Activated naive CD8-positive, alpha-beta T cell treated with anti-CD3 and anti-CD28 coated beads for 36 hours (primary cell): ENCODE measurements at regions not wholly inside any gene's neighbourhood (a gene's known extent, or its start where the extent isn't known, plus 50 kb on each side); places are given as distances from the start of the nearest gene placed in this dataset.
"Not testable (repeated sequence)": the region's sequence is repeated elsewhere in the genome, so short reads cannot be mapped to it uniquely, and the experiment has no call there.

Experiments used
- DNase-seq: peaks from one replicate; pipeline ENCODE4 v3.0.0; 2021
- H3K27ac Mint-ChIP-seq: one replicate; pipeline ENCODE4 v1.8.0; 2022; ENCODE audit warnings: mild to moderate bottlenecking, moderate library complexity, mixed read lengths
- H3K27me3 Mint-ChIP-seq: one replicate; pipeline ENCODE4 v1.8.0; 2022; ENCODE audit warnings: mild to moderate bottlenecking, mixed read lengths
- H3K36me3 Mint-ChIP-seq: one replicate; pipeline ENCODE4 v1.8.0; 2021; ENCODE audit warnings: mild to moderate bottlenecking, mixed read lengths
- H3K4me1 Mint-ChIP-seq: one replicate; pipeline ENCODE4 v1.8.0; 2021; ENCODE audit warnings: mixed read lengths
- H3K4me3 Mint-ChIP-seq: one replicate; pipeline ENCODE4 v1.8.0; 2022; ENCODE audit warnings: mild to moderate bottlenecking, moderate library complexity, mixed read lengths
- H3K9me3 Mint-ChIP-seq: one replicate; pipeline ENCODE4 v1.8.0; 2022; ENCODE audit warnings: mixed read lengths

DNA sequence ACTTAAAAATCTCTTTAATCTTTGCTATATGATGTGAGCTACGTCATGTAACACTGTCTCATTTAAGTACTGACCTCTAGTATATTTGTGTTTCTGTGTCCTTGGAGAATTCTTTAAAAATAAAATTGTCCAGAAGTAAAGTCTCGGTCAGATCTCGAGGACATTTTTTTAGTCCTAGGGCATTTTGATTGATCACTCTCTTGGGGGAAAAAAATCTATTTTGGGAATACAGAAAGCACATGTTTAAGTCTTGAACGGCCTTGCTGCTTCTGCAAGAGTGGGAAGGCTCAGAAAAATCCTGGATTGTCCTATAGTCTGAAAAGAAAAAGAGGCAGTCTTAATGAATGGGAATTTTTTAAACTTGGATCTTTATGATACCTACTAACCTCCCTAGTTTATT lies 234.3 kb downstream of the UTRN start:
- H3K27me3 Mint-ChIP-seq, result no peaks in the 10 kb centered on the region
- DNase-seq, result no peak
- no peaks in the 10 kb centered on the region for H3K4me1 Mint-ChIP-seq
- H3K9me3 Mint-ChIP-seq, result no peaks in the 10 kb centered on the region
- no peak overlapping the region for H3K27ac Mint-ChIP-seq
- H3K36me3 Mint-ChIP-seq, result peaks cover 9% of the 10 kb centered on the region
- no peak overlapping the region for H3K4me3 Mint-ChIP-seq

GRCh38 chr6:144528743-144529425 lies 243.7 kb downstream of the UTRN start:
- Mint-ChIP-seq H3K27me3 (no peaks in the 10 kb centered on the region), H3K4me1 (peaks cover 4% of the 10 kb centered on the region), H3K27ac (no peak overlapping the region), H3K9me3 (no peaks in the 10 kb centered on the region), H3K4me3 (no peak overlapping the region), H3K36me3 (peaks cover 25% of the 10 kb centered on the region)
- no peak for DNase-seq

DNA sequence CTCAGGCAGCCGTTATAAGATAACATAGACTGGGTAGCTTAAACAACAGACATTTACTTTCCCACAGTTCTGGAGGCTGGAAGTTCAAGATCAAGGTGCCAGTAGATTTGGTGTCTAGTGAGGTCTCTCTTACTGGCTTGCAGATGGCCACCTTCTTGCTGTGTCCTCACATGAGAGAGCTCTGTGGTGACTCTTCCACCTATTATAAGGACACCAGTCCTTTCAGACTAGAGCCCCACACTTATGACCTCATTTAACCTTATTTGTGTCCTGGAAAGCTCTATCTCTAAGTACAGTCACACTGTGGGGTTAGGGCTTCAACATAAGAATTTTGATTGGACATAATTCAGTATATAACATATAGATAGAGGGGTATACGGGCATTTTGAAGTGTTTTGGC lies 245.0 kb downstream of the UTRN start:
- no peak overlapping the region for H3K27ac Mint-ChIP-seq
- H3K4me1 Mint-ChIP-seq, result peaks cover 4% of the 10 kb centered on the region
- H3K4me3 Mint-ChIP-seq, result no peak overlapping the region
- no peak for DNase-seq
- no peaks in the 10 kb centered on the region for H3K27me3 Mint-ChIP-seq
- H3K36me3 Mint-ChIP-seq, result peaks cover 23% of the 10 kb centered on the region
- H3K9me3 Mint-ChIP-seq, result no peaks in the 10 kb centered on the region

DNA sequence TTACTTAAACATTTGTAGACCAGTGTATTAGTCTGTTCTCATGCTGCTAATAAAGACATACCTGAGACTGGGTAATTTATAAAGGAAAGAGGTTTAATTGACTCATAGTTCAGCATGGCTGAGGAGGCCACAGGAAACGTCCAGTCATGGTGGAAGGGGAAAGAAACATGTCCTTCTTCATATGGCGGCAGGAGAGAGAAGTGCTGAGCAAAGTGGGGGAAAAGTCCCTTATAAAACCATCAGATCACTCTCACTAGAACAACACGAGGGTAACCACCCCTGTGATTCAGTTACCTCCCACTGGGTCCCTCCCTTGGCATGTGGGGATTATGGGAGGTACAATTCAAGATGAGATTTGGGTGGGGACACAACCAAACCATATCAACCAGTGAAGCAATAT lies 247.1 kb downstream of the UTRN start:
- not testable (repeated sequence) for H3K4me3 Mint-ChIP-seq, H3K27me3 Mint-ChIP-seq, DNase-seq, H3K4me1 Mint-ChIP-seq, H3K9me3 Mint-ChIP-seq, H3K27ac Mint-ChIP-seq
- H3K36me3 Mint-ChIP-seq, result peaks cover 19% of the 10 kb centered on the region

DNA sequence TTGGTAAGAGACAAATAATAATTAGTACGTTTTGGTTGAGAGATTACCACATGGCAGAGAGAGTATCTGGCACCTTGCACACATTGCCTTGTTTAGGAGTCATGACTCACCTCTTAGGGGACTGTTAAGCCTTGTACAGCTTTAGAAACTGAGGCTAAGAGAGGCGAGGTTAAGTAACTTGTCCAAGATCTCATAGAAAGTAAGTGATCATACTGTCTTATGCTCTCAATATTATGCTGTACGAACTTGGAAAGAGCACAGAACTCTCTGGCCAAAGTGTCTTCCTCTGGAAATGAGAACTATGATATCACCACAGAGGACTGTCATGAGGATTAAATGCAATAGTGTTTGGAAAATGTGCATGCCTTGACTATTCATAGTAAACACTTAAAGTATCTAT lies 249.0 kb downstream of the UTRN start:
- Mint-ChIP-seq H3K9me3 (no peaks in the 10 kb centered on the region), H3K27me3 (no peaks in the 10 kb centered on the region), H3K4me3 (no peak overlapping the region), H3K4me1 (peaks cover 2% of the 10 kb centered on the region), H3K36me3 (peaks cover 19% of the 10 kb centered on the region), H3K27ac (no peak overlapping the region)
- DNase-seq, result no peak

GRCh38 chr6:144535630-144536029 lies 250.5 kb downstream of the UTRN start:
- Mint-ChIP-seq H3K36me3 (peaks cover 21% of the 10 kb centered on the region), H3K27me3 (no peaks in the 10 kb centered on the region)

GRCh38 chr6:144536079-144536478 lies 250.9 kb downstream of the UTRN start:
- Mint-ChIP-seq H3K36me3 (peaks cover 23% of the 10 kb centered on the region), H3K9me3 (no peaks in the 10 kb centered on the region), H3K4me3 (no peak overlapping the region), H3K27me3 (no peaks in the 10 kb centered on the region), H3K4me1 (no peaks in the 10 kb centered on the region), H3K27ac (no peak overlapping the region)
- DNase-seq, result no peak

More at GRCh38 chr6:144535630-144536029, 250.5 kb downstream of the UTRN start:
- H3K27ac Mint-ChIP-seq, result no peak overlapping the region
- H3K9me3 Mint-ChIP-seq, result no peaks in the 10 kb centered on the region
- H3K4me1 Mint-ChIP-seq, result no peaks in the 10 kb centered on the region
- no peak overlapping the region for H3K4me3 Mint-ChIP-seq
- DNase-seq, result no peak

GRCh38 chr6:144543006-144543871 lies 258.1 kb downstream of the UTRN start:
- H3K27ac Mint-ChIP-seq, result no peak overlapping the region
- no peak for DNase-seq
- no peak overlapping the region for H3K4me3 Mint-ChIP-seq
- no peaks in the 10 kb centered on the region for H3K27me3 Mint-ChIP-seq
- peaks cover 4% of the 10 kb centered on the region for H3K4me1 Mint-ChIP-seq
- H3K9me3 Mint-ChIP-seq, result no peaks in the 10 kb centered on the region
- peaks cover 22% of the 10 kb centered on the region for H3K36me3 Mint-ChIP-seq

- Mint-ChIP-seq H3K9me3 (no peaks in the 10 kb centered on the region), H3K4me1 (peaks cover 4% of the 10 kb centered on the region), H3K36me3 (peaks cover 23% of the 10 kb centered on the region), H3K27me3 (no peaks in the 10 kb centered on the region), H3K4me3 (no peak overlapping the region), H3K27ac (no peak overlapping the region)
- DNase-seq, result no peak
Measured at GRCh38 chr6:144544266-144544830, 259.2 kb downstream of the UTRN start.

GRCh38 chr6:144546807-144547206 lies 261.7 kb downstream of the UTRN start:
- no peak overlapping the region for H3K27ac Mint-ChIP-seq
- no peaks in the 10 kb centered on the region for H3K27me3 Mint-ChIP-seq
- H3K9me3 Mint-ChIP-seq, result no peaks in the 10 kb centered on the region
- peaks cover 20% of the 10 kb centered on the region for H3K36me3 Mint-ChIP-seq
- H3K4me1 Mint-ChIP-seq, result peaks cover 4% of the 10 kb centered on the region
- no peak overlapping the region for H3K4me3 Mint-ChIP-seq
- DNase-seq, result no peak

DNA sequence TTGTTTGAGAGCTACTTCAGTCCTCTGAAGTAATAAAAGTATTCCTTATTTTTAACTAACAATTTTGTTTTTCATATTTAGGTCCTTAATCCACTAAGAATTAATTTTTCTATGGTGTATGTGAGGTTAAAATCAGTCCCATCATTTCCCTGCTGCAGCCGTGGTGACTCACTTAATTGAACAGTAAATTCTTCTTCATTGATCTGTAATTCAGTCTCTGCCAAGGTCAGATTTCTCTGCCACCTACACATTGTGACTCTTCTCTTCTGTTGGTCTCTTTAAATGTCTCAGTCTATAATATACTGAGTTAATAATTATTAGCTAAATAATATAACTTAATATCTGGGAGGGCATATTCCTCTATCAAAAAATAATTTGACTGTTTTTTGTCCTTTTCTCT lies 262.3 kb downstream of the UTRN start:
- DNase-seq, result no peak
- Mint-ChIP-seq H3K4me1 (peaks cover 4% of the 10 kb centered on the region), H3K36me3 (peaks cover 16% of the 10 kb centered on the region), H3K27me3 (no peaks in the 10 kb centered on the region), H3K27ac (no peak overlapping the region), H3K4me3 (no peak overlapping the region), H3K9me3 (no peaks in the 10 kb centered on the region)

DNA sequence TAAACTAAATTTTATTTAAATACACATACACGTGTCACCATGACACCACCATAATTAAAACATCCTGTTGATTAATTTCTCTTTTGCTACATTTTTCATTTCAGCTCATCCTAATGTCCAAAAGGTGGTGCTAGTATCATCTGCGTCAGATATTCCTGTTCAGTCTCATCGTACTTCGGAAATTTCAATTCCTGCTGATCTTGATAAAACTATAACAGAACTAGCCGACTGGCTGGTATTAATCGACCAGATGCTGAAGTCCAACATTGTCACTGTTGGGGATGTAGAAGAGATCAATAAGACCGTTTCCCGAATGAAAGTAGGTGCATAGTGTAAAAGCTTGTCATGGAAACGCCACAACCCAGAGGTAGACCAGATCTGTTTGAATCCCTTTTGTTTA lies 263.4 kb downstream of the UTRN start:
- no peak for DNase-seq
- Mint-ChIP-seq H3K36me3 (peaks cover 15% of the 10 kb centered on the region), H3K27me3 (no peaks in the 10 kb centered on the region), H3K4me1 (peaks cover 4% of the 10 kb centered on the region), H3K27ac (no peak overlapping the region), H3K9me3 (no peaks in the 10 kb centered on the region), H3K4me3 (no peak overlapping the region)

- H3K4me1 Mint-ChIP-seq, result no peaks in the 10 kb centered on the region
- DNase-seq, result no peak
- H3K9me3 Mint-ChIP-seq, result no peaks in the 10 kb centered on the region
- H3K27ac Mint-ChIP-seq, result no peak overlapping the region
- H3K4me3 Mint-ChIP-seq, result no peak overlapping the region
- H3K27me3 Mint-ChIP-seq, result no peaks in the 10 kb centered on the region
- H3K36me3 Mint-ChIP-seq, result peaks cover 10% of the 10 kb centered on the region
Measured at GRCh38 chr6:144549837-144550747, 265.0 kb downstream of the UTRN start.

DNA sequence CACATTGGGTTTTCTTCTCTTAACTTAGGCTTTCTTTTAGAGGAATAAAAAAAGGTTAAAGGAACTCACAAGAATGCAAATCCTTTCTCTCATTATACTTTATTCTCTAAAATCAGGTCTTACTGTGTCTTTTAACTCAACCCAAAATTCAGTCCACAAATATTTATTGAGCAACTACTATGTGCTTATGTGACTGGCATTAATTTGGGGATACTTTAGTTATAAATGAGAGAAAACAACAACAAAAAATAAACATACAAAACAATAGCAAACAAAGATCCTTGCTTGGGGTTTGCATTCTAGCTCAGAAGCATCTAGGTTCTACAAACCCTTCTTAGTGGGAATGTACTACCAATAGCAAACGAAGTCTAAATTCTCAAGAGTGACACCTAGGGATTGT lies 266.2 kb downstream of the UTRN start:
- H3K4me1 Mint-ChIP-seq, result no peaks in the 10 kb centered on the region
- H3K36me3 Mint-ChIP-seq, result peaks cover 16% of the 10 kb centered on the region
- no peaks in the 10 kb centered on the region for H3K27me3 Mint-ChIP-seq
- no peak overlapping the region for H3K27ac Mint-ChIP-seq
- DNase-seq, result no peak
- H3K9me3 Mint-ChIP-seq, result no peaks in the 10 kb centered on the region
- H3K4me3 Mint-ChIP-seq, result no peak overlapping the region

DNA sequence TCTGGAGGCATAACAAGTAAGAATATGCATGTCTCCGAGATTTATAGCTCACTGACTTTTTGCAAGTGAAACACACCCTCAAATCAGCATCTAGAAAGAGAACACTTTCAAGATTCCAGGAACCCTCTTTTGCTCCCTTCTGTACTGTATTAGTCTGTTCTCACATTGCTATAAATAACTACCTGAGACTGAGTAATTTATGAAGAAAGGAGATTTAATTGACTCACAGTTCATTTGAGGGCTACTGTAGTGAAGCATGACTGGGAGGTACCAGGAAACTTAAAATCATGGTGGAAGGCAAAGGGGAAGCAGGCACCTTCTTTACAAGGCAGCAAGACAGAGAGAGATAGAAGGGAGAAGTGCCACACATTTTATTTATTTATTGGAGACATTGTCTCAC lies 269.9 kb downstream of the UTRN start:
- H3K4me1 Mint-ChIP-seq, result peaks cover 7% of the 10 kb centered on the region
- H3K27me3 Mint-ChIP-seq, result no peaks in the 10 kb centered on the region
- no peak overlapping the region for H3K4me3 Mint-ChIP-seq
- DNase-seq, result no peak
- H3K27ac Mint-ChIP-seq, result no peak overlapping the region
- H3K36me3 Mint-ChIP-seq, result peaks cover 12% of the 10 kb centered on the region
- no peaks in the 10 kb centered on the region for H3K9me3 Mint-ChIP-seq
